Tibial nerve (tissue), 3 donors: ENCODE measurements at regions not wholly inside any gene's neighbourhood (a gene's known extent, or its start where the extent isn't known, plus 50 kb on each side); places are given as distances from the start of the nearest gene placed in this dataset.

Experiments used
- POLR2A ChIP-seq, 2 donors: fragments of 450-650 bp; IDR thresholded peaks; one replicate each; pipeline ENCODE4 v1.6.1; 2017; ENCODE audit warnings: antibody characterized with exemption in 2 of 2, mild to moderate bottlenecking in 2 of 2, moderate library complexity in 2 of 2
- TF ChIP-seq, protein P1 (sequence below), 5 experiments: fragments of 200-600 bp in 3 of 5; fragments of 450-650 bp in 2 of 5; sonication (generic) in 3 of 5; IDR thresholded peaks; one replicate each; pipeline ENCODE4 v1.5.1; 2016 to 2019; ENCODE audit warnings: antibody characterized with exemption in 5 of 5, mild to moderate bottlenecking in 3 of 5, moderate library complexity in 2 of 5

DNA sequence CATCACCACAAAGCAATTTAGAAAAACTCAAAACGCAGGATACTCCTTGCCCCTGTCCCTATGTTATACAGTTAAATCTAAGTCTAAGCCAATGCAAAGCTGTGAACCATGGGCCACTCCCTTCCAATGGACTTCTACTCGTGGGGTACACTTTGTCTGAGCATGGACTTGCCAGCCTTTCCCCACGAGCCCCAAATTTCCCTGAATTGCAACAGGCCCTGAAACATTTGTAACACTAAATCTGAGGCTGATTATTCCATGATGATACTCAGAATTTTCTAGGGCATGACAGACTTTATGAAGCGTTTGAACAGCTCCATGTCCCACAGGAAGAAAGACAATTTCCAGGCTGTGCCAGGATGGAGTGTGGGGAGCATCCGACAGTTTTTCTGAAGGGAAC, 189.6 kb downstream of the TXNL1 start:
- TF ChIP-seq, protein P1, sequence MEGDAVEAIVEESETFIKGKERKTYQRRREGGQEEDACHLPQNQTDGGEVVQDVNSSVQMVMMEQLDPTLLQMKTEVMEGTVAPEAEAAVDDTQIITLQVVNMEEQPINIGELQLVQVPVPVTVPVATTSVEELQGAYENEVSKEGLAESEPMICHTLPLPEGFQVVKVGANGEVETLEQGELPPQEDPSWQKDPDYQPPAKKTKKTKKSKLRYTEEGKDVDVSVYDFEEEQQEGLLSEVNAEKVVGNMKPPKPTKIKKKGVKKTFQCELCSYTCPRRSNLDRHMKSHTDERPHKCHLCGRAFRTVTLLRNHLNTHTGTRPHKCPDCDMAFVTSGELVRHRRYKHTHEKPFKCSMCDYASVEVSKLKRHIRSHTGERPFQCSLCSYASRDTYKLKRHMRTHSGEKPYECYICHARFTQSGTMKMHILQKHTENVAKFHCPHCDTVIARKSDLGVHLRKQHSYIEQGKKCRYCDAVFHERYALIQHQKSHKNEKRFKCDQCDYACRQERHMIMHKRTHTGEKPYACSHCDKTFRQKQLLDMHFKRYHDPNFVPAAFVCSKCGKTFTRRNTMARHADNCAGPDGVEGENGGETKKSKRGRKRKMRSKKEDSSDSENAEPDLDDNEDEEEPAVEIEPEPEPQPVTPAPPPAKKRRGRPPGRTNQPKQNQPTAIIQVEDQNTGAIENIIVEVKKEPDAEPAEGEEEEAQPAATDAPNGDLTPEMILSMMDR (IDR thresholded peaks at IDR 0.05), result no peak
- no peak for TF ChIP-seq POLR2A (IDR thresholded peaks at IDR 0.05)
